ELR (cell line): ENCODE measurements at regions not wholly inside any gene's neighbourhood (a gene's known extent, or its start where the extent isn't known, plus 50 kb on each side); places are given as distances from the start of the nearest gene placed in this dataset.

Source experiments
- DNase-seq: peaks from one replicate; pipeline ENCODE4 v3.0.0-alpha.2; 2015; ENCODE audit warnings: low read depth

DNA sequence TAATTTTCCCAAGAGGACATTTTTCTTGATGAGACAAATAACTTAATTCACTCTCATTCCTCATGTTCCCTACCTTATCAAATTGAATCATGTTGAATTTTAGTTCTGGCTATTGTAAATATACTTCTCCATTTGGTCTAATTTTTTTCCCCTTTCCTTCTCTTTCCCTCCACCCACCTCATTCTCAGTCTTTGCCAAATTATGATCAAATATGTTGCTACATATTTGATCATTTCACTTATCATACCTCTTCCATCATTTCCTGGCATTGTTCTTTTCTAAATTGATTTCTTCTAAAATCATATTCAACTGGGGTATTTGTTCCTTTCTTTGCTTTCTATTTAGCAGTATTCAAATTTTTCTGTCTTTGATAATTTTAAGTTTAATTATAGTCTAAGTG, 52.3 kb downstream of the HDGFL1 start:
- no peak for DNase-seq

DNA sequence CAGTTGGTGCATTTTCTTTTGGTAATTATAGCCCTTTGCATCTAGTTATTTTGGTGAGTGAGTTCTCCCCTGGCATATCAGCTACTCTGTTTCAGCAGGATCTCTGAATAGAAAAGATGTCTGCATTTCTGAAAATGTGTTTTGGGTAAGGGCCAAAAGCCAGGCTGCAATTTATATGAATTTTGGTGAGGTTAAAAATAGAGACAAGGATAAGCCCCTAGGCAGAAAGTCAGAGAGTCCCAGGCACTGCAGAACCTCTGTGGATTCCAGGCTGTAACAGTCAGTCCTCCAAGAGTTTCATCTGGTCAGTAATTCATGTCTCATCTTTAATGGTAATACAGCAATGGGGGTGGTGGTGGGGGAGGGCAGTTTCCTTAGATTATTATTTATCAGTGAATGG, 53.0 kb downstream of the HDGFL1 start:
- DNase-seq = no peak

DNA sequence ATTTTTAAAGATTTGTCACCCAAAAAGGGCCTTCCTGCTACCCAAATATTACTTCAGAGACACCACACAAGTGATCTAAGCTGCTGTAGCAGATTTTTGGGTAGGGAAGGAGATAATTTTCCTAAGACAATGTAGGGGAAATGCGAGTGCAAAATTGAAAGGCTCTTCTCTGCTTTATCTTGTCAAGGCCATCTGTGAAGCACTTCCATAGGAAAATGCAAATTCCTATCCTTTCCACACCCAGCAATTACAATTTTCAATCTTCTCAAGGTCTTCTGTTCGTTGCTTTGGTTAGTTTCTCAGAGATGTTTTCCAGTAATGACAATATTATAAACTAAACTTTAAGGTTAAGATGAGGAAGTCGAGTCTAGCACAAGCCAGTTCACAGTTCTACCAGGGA, 53.4 kb downstream of the HDGFL1 start:
- DNase-seq = no peak

DNA sequence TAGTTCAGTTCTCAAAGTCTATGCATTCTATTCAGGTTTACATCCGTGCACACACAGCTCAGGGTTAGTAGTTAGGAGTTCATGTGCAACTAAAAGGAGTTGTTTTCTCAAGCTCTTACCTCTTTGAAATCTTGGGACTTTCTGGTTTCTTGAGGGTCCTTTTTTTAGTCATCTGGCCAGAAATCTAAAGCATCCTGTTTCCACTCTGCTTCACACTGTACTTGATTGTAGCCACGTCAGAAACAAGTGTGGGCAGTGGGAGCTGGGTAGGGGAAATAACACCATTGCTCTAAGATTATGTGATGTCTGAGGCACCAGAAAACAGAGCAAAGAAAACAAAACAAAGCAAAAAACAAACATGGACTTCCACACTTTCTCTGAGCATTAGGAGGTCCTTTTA, 58.3 kb downstream of the HDGFL1 start:
- no peak for DNase-seq

DNA sequence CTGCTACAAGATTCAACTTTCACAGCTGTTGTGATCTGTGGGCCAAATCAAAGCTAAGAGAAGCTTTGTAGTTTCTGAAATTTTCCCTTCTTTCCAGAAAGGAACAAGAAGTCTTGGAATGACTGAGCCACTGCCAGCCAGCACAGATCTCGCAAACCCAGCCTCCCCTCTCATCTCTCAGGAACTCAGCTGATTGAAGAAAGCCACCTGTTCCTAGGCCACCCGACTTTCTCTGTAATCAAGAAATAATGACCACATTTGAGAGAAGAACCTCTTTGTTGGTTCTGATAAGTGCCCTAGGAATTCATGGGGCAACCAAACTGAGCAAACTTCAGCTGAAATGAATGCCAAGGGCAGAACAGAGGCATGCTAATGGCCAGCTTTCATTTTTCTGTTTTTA, 61.7 kb downstream of the HDGFL1 start:
- no peak for DNase-seq

DNA sequence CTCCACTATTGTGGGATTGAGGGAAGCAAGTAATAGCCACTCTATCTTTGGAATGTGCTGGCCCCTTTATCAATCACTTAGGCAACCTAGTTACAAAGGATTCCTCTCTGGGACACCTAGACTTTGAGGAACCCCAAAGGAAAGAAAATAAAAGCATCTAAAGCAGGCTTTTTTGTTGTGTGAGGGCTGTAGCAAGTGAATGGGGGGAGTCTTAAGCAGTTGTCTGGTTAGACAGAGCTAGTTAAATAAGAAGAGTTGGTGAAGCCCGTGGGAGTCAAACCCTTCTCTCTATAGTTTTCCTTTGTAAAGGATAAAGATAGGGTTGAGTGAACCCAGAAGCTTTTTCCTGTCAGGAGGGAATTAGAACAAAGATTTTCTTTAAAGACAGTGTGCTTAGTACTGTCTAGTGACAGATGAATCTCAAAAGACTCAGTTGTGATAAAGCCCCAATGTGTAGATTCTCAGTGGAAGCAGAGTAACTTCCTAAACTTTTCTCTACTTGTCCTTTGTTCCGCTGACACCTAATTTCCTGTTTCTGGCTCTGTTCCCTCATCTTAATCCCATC, 63.3 kb downstream of the HDGFL1 start:
- DNase-seq = no peak

DNA sequence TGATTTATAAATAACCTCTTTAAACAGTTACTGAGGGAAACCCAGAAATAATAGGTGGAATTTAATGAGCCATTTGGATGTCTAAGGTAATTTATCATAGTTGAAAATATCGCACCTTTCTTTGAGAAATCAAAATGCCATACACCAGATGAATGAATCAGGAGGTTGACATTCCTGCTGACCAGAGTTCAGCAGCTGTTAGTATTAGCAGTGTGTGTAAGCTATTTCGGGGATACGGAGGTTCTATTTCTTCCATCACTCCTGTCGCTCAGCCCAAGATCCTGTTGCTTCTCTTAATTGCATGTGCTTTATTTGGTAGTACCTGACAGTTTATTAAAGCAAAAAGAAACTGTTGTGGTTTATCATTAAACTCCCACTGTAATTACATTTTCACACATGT, 67.1 kb downstream of the HDGFL1 start:
- DNase-seq = no peak

DNA sequence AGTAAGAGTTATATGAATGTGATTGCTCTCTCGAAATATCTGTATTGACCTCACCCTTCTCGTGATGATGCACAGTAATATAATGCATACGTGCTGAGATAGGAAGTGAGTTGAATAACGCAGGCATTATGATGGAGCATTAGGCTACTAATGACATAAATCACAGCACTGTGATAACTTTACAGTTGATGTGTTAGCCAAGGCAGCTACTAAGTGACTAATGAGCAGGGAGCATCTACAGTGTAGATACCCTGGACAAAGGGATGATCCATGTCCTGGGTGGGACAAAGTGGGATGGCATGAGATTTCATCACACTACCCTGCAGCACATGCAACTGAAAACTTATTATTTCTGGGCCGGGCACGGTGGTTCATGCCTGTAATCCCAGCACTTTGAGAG, 68.4 kb downstream of the HDGFL1 start:
- no peak for DNase-seq

DNA sequence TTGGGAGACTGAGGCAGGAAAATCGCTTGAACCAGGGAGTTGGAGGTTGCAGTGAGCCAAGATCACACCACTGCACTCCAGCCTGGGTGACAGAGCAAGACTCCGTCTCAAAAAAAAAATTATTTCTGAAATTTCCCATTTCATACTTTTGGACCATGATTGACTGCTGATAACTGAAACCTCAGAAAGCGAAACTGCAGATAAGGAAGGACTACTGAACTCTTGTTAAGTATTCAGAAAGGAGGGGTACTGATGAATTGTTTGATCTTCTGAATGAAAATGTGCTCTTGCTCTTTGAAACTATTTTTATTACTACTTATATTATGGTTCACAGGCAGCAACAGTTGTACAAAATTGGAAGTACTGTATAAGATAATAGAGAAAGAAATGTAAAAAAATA, 69.0 kb downstream of the HDGFL1 start:
- no peak for DNase-seq

DNA sequence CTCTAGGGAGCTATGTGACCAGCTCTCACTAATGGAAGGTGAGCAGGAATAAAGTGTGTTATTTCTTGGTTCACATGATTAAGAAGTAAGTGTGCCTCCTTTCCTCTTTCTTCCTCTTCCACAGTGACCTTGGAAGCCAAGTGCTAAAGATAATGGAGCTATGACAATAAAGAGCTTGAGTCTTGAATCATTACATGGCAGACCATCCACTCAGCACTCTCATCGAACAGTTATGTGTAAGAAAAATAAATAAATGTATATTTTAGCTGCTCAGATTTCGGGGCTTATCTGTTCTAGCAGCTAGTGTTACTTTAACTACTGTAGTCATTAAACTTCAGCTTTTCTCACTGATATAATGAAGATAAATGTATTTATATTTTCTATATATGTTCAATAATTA, 72.9 kb downstream of the HDGFL1 start:
- DNase-seq = no peak

DNA sequence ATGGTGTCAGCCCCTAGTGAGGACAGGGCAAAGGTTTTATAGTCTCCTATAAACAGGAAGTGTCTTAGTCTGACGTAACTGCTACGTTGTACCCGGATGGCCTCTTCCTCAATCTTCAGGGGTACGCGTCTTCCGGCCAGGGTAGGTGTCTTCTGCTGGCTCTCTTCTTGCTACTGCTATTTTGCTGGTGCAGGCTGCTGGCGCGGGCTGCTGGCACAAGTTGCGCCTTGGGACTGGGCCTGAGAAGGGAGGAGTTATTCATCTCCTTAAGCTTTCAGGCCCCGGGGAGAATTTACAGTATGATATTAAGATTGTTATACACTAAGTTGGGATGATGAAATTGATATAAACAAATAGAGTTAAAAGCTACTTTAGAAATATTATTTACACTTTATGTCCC, 74.4 kb downstream of the HDGFL1 start:
- DNase-seq = no peak

DNA sequence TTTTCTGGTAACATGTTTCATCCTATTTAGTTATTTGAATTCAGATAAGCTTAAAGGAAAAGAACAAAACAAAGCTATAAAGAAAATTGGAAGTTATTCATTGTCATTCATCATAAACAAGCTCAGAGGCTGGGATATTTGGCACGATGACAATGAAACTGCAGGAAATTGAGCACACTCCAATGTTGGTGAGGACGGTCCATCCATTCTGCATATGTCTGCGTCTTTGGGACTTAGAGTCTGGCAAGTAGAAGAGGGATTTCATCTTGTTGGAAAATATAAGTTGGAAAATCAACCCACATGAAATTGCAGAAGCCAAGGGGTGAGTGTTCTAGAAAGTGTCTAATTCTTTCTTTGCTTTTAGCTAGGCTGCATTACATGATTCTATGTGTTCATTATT, 78.4 kb downstream of the HDGFL1 start:
- no peak for DNase-seq

DNA sequence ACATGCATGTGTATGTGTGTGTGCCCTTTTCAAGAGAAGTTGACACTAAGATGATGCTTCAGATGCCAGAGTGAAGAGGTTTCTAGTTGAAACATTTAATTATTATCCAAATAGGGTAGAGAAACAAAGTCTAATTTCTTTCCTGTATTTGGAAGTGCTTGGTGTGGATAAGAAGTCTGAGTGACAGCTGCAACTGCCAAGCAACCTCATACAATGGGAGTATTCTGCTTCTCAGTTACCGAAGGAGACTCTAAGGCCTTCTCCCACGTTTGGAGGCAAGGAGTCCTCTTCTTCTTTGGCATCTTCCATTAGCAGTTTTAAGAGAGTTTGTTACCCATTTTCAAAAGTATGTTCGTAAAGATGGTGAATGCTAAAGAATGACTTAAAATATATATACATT, 82.4 kb downstream of the HDGFL1 start:
- no peak for DNase-seq

DNA sequence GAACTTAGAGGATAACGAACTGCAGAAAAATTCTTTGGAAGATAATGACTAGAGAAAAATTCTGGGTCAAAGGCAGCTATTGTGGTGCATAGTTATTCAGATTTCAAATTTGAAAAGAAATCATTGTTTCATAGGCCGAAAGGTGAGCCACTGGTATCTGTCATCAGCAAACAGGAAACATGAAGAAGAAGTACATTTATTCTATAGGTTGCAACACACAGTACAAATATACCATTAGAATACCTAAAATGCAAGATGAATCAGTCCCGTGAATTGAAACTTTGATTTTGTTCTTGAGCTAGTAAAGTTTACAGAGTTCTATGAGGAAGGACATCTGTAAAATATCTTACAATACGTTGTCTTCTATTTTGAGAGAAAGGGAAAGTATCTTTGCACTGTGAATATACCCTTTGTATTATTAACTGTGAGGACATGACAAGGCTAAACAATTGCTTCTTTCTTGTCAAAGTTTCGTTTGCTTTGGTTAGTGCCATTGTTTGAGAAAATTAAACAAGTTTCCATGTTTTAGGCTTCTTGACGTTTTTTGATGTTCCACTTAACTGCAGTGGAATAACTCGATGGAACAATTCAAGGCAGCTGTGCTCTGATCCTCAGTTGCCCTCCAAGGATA, 84.7 kb downstream of the HDGFL1 start:
- DNase-seq = no peak

DNA sequence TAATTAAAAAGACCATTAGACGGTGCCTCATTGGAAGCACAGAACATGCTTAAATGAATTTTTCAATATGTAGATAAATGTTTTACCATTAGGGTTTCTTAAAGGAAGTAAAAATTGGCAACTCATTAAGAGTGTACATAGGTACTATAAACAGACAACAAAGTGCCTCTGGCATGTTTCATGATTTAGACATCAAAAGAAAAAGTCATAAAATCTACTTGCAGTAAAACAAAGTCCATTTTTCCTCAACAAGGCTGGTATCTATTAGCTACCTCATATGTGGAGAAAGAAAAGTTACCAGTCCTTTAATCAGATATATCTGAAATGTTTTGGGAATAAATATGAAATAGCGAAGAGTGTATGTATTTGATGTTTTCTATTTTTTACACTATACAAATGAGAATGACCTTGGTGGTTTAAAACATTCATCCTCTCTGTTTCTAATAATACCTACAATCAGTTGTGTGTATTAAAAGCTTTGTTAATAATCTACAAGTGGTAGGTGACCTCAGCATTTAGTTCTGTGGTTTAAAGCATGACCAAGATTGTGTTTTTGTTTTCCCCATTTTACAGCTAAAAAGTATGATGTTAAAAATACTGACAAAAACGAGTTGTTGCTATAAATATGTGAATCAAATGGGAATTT, 87.5 kb downstream of the HDGFL1 start:
- DNase-seq = no peak

DNA sequence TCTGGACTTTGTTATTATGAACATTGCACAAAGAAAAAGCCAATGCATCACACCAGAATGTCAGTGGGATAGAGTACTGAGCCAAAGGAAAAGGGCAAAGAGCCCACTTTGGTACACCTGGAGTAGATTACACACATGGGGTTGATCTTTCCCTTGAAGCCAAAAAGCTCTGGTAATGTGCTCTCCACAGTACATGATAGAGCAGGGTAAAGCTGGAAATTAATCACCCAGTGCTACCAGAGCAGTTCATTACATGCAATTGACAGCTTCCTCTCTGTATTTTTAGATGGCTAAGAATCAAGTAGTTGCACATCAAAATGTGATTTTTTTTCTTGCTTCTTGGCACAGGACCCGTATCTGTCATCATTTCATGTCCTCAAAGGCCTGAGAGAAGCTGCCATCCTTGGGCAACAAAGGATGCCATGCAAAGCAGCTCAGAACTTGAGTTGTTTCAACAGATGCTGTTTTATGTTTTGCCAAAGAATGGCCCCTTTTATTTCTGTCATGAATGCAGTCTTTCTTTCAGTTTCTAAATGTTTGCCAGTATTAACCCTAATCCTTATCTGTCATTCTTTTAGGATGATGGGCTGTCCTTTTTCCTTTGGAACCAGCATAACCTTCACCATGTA, 88.1 kb downstream of the HDGFL1 start:
- DNase-seq = no peak

DNA sequence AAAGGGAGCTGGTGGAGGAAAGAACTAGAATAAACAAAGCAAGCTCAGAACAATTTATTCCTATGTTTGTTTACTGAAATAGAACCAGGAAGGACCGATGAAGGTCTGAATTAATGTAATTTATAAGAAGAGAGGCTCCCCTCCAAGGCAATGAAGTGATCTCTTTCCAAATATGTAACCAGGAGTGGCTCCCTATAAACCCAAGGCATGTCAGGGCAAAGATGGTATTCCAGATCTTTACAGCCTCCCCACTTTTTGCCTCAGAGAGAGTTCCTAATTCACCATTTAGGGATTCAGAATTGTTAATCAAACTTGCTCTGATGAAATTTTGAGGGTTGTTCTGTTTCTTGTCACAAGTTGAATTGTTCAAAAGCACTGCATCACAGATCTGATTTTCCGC, 88.8 kb downstream of the HDGFL1 start:
- DNase-seq = no peak

DNA sequence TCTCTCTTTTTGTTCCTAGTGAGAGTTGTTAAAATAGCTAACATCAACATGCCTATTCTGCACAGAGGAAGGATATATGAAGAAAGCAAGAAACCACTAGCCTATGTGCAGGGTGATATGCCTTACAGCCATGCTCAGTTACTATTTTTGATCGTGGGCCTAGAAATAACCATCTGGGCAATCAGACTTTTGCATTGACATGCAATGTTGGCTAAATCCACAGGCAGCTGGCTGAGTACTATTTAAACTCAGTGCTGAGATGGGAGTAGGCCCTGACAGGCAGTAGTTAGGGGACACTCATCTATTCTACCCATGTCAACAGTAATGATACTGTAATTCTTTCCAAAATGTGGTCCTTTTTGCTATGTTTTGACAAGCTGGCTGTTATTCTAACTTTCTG, 89.6 kb downstream of the HDGFL1 start:
- DNase-seq = no peak

DNA sequence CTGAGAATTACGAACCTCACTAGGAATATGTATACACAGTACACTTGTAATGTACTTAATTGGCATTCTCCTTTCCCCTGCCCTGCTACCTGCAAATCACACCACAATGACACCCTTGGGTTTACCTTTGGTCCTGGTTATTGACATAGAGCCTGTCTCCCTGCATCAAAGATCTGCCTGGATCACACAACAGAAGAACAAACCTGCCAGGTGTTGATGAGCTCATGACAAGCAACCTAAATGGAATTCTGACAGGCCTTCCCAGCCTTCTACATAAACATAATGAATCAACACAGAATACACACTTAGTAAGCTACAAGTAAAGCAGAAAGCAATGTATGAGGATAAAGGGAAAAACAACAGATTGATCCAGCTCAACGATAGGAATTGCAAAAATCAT, 95.6 kb downstream of the HDGFL1 start:
- no peak for DNase-seq

DNA sequence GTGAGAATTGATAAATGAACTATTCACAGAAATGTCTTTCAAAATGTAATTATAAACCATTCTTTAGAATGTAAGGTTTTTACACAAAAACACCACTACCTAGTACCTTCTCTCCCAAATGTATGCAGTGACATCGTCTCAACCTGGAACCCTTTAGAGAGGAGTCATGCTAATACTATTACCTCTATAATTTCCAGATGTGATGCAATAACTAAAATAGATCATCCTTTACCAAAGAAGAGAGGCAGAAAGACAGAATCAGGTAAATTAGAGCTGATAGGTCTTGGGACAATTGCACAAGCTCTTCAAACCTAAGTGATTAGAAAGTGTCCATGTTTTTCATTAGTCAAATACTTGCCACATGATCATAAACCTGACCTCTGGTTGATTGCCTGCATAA, 96.7 kb downstream of the HDGFL1 start:
- DNase-seq = no peak

DNA sequence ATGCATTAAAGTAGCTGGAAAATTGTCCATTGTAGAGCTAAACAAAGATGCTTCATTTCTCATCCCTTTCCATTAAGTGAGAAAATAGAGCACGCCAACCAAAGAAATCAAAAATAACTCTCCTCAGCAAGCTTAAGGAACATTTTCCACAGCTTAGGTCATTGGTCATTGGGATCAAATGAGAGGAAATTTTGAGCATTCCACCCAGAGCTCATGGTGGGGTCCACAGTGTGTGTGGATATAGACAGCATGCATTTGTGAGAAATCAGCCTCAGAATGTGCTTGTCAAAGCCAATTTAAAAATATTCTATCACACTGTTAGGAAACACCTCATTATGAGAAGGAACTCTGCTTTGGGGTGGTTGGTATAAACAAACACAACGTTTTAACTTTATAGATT, 97.2 kb downstream of the HDGFL1 start:
- no peak for DNase-seq

DNA sequence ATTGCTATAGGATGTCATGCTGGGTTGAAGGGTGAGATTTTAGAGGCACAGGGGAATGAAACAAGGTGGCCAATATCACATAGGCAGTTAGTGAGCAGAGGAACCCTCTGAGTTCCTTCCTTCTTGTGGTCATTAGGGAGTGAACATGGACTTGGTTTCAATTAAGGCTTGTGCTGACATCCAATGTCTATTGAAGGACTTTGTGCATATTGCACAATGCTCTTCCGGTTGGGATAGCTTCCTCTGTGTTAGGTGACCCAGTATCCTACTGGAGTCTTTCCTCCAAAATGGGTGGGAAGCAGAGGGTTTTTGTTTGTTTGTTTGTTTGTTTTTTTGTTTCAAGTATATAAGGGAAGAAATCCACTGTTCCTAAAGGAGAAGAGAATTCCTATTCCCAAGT, 98.5 kb downstream of the HDGFL1 start:
- DNase-seq = no peak

DNA sequence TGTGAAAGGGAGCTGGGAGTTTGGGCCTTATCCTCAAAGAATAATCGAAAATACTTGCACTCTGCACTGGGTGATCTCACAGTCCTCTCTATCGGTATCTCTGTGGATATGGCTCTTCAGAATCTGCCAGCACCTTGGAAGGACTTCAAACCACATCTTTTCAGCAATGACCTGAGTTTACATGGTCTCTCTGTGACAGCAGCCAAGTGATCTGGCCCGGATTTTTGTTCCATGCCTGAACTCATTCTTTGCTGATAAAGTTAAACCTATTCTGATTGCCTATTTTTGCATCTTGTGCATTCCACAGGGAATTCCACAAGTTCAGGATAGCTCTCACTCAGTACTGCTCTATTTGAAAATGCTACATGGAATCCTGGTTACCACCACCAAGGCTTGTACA, 98.9 kb downstream of the HDGFL1 start:
- no peak for DNase-seq

DNA sequence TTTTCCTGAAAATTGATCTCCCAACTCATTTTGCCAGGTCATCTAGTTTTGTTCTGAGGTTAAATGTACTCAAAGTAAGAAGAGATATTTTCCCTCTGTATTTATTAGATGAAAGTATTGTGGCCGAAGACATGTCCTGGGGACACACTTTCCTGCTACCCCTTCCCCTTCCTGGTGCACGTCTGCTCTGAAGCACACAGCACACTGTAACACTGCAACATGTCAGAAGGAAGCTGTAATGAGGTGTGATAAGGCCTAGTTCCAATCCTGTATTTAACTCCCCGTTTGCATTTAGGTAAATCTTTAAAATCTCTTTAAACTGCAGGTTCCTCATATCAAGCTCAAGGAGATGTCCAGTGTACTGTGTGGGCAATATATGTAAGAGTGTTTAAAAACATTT, 99.4 kb downstream of the HDGFL1 start:
- no peak for DNase-seq
